Stomach smooth muscle (tissue), 2 donors: ENCODE measurements at regions not wholly inside any gene's neighbourhood (a gene's known extent, or its start where the extent isn't known, plus 50 kb on each side); places are given as distances from the start of the nearest gene placed in this dataset.

Source experiments
- H3K27ac ChIP-seq: one replicate; pipeline ENCODE4 v1.7.0; 2013; ENCODE audit warnings: mild to moderate bottlenecking, low read length, inconsistent platforms
- H3K27me3 ChIP-seq, 2 donors: one replicate each; pipeline ENCODE4 v1.7.0; 2013; ENCODE audit warnings: low read length in 2 of 2; ENCODE audit not compliant: insufficient read depth in 2 of 2, control insufficient read depth in 1 of 2
- H3K36me3 ChIP-seq, 2 donors: one replicate each; pipeline ENCODE4 v1.7.0; 2013; ENCODE audit warnings: low read length in 2 of 2; ENCODE audit not compliant: control insufficient read depth in 2 of 2, insufficient read depth in 2 of 2
- H3K4me1 ChIP-seq: one replicate; pipeline ENCODE4 v1.7.0; 2013; ENCODE audit warnings: low read length; ENCODE audit not compliant: control insufficient read depth, insufficient read depth
- H3K4me3 ChIP-seq, 2 donors: one replicate each; pipeline ENCODE4 v1.7.0; 2013; ENCODE audit warnings: low read length in 2 of 2
- H3K9ac ChIP-seq, 2 donors: one replicate each; pipeline ENCODE4 v1.7.0; 2013; ENCODE audit warnings: low read length in 2 of 2, mild to moderate bottlenecking in 1 of 2
- H3K9me3 ChIP-seq, 2 donors: one replicate each; pipeline ENCODE4 v1.7.0; 2013; ENCODE audit warnings: low read length in 2 of 2; ENCODE audit not compliant: control insufficient read depth in 2 of 2
- donor health status: healthy.
- donor health status: Pancreatic carcinoma.

DNA sequence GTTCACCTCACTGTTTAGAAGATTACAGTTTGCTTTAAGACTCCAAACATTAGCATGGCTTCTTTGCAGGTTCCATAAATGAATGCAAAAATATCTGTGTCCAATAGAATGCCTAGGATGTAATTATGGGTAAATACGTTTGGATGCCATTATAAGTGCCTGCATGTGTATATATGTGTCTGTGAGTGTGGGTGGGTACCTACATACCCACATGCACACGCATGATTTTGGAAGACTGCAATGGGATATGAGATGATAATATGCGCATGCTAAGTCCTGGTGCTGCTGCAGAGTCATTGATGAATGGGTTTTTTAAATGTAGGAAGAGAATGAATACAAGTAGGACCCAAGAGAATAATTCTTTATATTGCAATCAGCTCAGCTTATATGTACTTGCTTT, 406.4 kb downstream of the ZSWIM6 start:
- Histone ChIP-seq H3K27ac (no peak overlapping the region), H3K4me1 (no peaks in the 10 kb centered on the region), H3K36me3 (no peaks in the 10 kb centered on the region), H3K9me3 (no peaks in the 10 kb centered on the region), H3K9ac (no peak overlapping the region), H3K4me3 (no peak overlapping the region), H3K27me3 (no peaks in the 10 kb centered on the region)

DNA sequence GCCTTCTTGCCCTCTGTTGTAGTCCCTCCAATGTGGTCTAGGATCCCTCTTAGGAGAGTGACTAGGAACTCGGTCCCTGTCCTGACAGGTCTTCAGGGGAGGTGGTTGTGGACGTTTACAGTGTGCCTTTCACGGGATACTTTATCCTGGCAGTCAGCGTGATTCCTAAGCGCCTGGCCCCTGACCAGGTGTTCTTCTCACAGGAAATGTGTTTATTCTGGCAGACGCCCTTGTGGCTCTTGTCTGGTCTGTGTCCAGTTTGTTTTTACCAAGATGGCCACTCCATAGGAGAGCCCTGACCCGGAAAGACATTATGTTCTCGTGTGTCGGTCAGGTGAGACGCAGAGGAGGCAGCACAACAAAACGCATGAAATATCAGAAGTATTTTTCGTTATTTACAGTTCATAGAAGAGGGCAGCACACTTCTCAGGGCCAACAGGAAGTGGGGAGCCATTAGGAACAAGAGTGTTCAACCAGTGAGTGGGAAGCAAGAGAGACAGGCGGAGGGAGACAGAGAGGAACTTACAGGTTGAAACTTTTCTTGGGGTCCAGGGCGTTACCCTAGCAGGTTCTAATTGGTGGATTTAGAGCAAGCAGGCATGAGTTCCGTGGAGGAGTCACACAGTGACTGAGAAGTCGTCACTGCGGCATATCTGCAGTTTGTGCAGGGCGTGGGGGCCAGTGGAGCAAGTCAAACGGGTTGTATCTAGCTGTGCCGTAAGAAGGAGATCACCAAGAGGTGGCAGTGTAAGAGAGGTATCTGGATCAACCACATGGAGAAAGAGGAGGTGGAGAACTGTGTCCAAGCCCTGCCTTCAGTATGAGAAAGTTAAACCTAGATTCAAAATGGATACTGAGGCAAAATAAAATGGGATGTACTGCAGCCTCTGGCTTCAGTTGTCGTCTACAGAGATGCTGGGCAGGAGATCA, 412.9 kb downstream of the ZSWIM6 start:
- no peaks in the 10 kb centered on the region for H3K9me3 ChIP-seq
- no peak overlapping the region for H3K9ac ChIP-seq
- H3K4me1 ChIP-seq = no peaks in the 10 kb centered on the region
- no peaks in the 10 kb centered on the region for H3K27me3 ChIP-seq
- H3K27ac ChIP-seq = no peak overlapping the region
- H3K4me3 ChIP-seq = no peak overlapping the region
- no peaks in the 10 kb centered on the region for H3K36me3 ChIP-seq

DNA sequence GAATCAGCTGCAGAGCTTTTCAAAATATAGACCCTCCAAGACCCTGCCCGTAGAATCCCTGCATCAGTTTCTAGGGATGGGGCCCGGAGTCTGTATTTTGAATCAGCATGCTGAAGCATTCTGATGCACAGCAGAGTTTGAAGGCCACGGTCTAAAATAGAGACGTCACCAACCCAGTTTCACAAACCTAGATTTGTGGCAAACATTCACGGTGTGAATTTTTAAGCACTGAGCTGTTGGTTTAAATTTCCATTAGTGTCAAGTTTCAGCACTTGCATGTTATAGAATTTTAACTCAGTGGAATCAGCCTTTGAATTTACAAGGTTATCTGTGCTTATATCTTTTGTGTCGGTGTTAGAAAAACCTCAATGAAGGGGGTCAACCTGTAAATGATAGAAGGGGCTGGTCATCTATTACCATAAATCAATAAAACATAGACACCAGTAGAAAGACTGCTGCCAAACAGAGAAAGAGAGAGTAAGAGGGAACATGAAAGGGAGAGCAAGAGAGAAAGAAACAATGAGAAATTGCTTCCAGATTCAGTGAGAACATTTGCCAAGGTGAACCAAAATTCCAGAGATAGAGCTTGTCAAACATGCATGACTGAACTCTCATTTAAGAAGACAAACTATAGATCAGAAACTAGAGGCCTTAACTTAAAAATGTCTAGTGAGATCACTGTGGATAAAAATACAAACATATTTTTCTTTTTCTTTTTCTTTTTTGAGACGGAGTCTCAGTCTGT, 414.9 kb downstream of the ZSWIM6 start:
- H3K4me3 ChIP-seq = no peak overlapping the region
- no peaks in the 10 kb centered on the region for H3K9me3 ChIP-seq
- H3K27ac ChIP-seq = no peak overlapping the region
- no peaks in the 10 kb centered on the region for H3K27me3 ChIP-seq
- no peaks in the 10 kb centered on the region for H3K36me3 ChIP-seq
- no peaks in the 10 kb centered on the region for H3K4me1 ChIP-seq
- no peak overlapping the region for H3K9ac ChIP-seq

DNA sequence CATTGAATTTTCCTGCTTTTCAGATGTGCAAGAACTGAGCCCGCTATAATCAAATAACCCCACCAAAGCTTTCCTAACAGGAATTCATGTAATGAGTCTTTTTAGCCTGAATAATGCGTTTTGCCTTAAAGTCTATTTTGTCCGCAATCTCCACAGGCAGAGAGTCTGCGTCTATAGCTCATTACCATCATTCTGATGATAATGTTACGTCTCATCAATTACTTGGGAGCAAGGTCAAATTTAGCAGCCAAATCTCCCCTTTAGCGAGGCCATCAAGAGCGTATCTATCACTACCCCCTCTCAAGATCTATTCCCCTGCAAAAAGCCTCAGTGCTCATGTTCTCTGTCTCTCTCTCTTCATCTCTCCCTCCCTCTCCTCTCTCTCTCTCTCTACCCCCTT, 416.1 kb downstream of the ZSWIM6 start:
- H3K27ac ChIP-seq = no peak overlapping the region
- no peaks in the 10 kb centered on the region for H3K27me3 ChIP-seq
- no peaks in the 10 kb centered on the region for H3K36me3 ChIP-seq
- no peak overlapping the region for H3K9ac ChIP-seq
- H3K9me3 ChIP-seq = no peaks in the 10 kb centered on the region
- H3K4me1 ChIP-seq = no peaks in the 10 kb centered on the region
- H3K4me3 ChIP-seq = no peak overlapping the region

DNA sequence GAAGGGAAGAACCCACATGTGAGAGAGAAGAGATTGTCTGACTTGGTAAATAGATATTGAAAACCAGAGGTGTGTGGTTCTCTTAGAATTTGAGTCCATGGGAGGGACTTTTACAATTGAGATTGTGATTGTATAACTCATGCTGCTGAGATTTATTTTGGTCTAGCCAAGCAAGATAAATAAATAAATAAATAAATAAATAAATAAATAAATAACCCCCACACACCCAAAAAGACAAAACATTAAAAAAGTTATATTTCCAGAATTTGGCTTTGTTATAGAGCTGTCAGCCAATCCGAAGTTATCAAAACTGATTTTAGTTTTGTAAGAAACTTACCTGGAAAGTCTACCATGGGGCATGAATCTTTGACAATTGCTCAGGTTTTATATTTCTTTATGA, 416.6 kb downstream of the ZSWIM6 start:
- H3K27me3 ChIP-seq = no peaks in the 10 kb centered on the region
- no peaks in the 10 kb centered on the region for H3K36me3 ChIP-seq
- H3K9ac ChIP-seq = no peak overlapping the region
- no peaks in the 10 kb centered on the region for H3K4me1 ChIP-seq
- H3K9me3 ChIP-seq = no peaks in the 10 kb centered on the region
- no peak overlapping the region for H3K4me3 ChIP-seq
- no peak overlapping the region for H3K27ac ChIP-seq

DNA sequence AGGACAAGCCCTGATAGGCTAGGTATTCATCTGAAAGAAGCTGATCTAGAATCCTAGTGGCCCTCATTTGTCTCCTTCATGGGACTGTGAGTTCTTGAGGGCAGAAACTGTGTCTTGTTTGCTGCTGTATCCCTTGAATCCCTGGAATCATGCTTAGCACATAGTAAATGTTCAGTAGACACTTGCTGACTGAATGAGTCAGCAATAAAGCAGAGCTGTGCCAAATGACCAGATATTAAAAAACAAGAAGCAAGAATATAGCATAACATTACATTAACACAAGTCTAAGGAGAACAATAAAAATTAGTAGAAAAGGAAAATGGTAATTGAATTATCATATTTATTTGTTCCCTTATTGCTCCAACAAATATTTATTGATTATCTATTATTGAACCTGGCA, 420.5 kb downstream of the ZSWIM6 start:
- H3K27me3 ChIP-seq = no peaks in the 10 kb centered on the region
- no peak overlapping the region for H3K9ac ChIP-seq
- no peaks in the 10 kb centered on the region for H3K9me3 ChIP-seq
- H3K4me3 ChIP-seq = no peak overlapping the region
- H3K27ac ChIP-seq = no peak overlapping the region
- H3K4me1 ChIP-seq = no peaks in the 10 kb centered on the region
- H3K36me3 ChIP-seq = no peaks in the 10 kb centered on the region

DNA sequence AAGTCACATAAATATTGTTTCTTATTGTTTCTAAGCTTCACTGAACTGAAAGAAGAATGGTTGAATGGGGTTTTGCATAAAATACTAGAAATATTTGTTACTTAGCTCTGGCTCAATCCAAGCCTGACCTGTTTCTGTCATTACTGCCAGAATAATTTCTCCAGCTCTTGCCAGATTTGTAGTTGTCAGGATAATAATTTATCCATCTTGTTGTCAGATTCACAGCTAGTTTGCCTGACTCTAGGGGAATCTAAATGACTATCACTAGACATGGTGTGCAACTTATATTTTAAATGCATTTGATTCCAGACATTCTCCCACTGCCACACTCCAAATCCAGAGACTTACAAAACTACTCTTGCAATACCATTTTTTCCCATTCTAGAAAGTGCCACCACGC, 422.7 kb downstream of the ZSWIM6 start:
- H3K4me1 ChIP-seq = no peaks in the 10 kb centered on the region
- no peaks in the 10 kb centered on the region for H3K9me3 ChIP-seq
- no peak overlapping the region for H3K27ac ChIP-seq
- no peaks in the 10 kb centered on the region for H3K27me3 ChIP-seq
- no peak overlapping the region for H3K4me3 ChIP-seq
- H3K36me3 ChIP-seq = no peaks in the 10 kb centered on the region
- H3K9ac ChIP-seq = no peak overlapping the region

- Histone ChIP-seq H3K4me3 (no peak overlapping the region), H3K9me3 (no peaks in the 10 kb centered on the region), H3K4me1 (no peaks in the 10 kb centered on the region), H3K27ac (no peak overlapping the region), H3K27me3 (no peaks in the 10 kb centered on the region), H3K36me3 (no peaks in the 10 kb centered on the region), H3K9ac (no peak overlapping the region)
These were observed 423.7 kb downstream of the ZSWIM6 start for GRCh38 chr5:61755726-61756222.

DNA sequence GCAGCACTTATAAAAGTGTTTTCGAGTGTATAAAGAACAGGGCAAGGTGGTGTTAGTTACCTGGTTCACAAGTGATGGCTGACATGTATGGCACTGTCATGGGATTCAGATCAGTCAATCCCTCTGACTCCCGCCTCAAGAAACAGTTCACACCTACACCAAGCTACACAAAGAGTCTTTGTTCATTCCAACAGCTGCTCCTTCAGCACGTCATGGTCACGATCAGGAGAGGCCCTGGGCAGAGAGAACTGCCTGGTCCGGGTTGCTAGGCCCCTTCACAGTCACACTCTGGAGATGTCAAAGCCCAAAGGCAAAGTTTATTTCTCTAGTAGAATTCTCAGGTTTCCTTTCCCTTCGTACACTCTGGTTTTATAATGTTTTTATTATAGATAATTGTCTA, 426.7 kb downstream of the ZSWIM6 start:
- H3K27ac ChIP-seq = no peak overlapping the region
- no peaks in the 10 kb centered on the region for H3K4me1 ChIP-seq
- no peaks in the 10 kb centered on the region for H3K9me3 ChIP-seq
- H3K9ac ChIP-seq = no peak overlapping the region
- H3K36me3 ChIP-seq = no peaks in the 10 kb centered on the region
- no peak overlapping the region for H3K4me3 ChIP-seq
- H3K27me3 ChIP-seq = no peaks in the 10 kb centered on the region

DNA sequence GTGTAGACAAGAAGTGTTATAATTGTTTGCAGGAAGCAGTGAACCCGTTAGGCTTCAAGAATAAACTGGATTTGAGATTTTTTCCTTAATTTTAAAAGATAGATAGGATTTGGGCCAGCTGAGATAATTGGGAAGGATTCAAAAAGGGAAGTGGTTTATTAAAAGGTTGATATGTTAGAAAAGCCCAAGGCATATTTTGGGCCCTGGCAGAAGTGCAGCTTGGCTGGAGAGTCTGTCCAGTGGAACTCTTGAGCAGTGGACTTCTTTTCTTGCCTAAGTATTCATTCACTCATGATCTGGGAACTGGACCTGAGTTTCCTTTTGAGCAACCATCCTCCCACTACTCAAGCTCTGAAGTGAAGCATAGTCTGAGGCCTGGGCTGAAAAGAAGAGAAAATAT, 433.4 kb downstream of the ZSWIM6 start:
- H3K36me3 ChIP-seq = no peaks in the 10 kb centered on the region

GRCh38 chr5:61766141-61766540, 434.1 kb downstream of the ZSWIM6 start:
- Histone ChIP-seq H3K4me1 (no peaks in the 10 kb centered on the region), H3K27ac (no peak overlapping the region), H3K9ac (no peak overlapping the region), H3K4me3 (no peak overlapping the region), H3K36me3 (no peaks in the 10 kb centered on the region), H3K9me3 (peaks cover 0 to 3% of the 10 kb centered on the region in 2 donors), H3K27me3 (no peaks in the 10 kb centered on the region)

More for the DNA sequence above, 433.4 kb downstream of the ZSWIM6 start:
- no peak overlapping the region for H3K9ac ChIP-seq
- no peaks in the 10 kb centered on the region for H3K27me3 ChIP-seq
- no peak overlapping the region for H3K4me3 ChIP-seq
- peaks cover 0 to 3% of the 10 kb centered on the region in 2 donors for H3K9me3 ChIP-seq
- H3K27ac ChIP-seq = no peak overlapping the region
- H3K4me1 ChIP-seq = no peaks in the 10 kb centered on the region
